OCI-LY3 (cell line): ENCODE measurements at regions not wholly inside any gene's neighbourhood (a gene's known extent, or its start where the extent isn't known, plus 50 kb on each side); places are given as distances from the start of the nearest gene placed in this dataset.

ENCODE experiments used
- CTCF ChIP-seq: fragments of 200-600, 300-600 bp; sonication (generic); IDR thresholded peaks from 2 replicates; pipeline ENCODE4 v1.5.1; 2014; ENCODE audit warnings: antibody characterized with exemption, low read length, low read depth
- EZH2phosphoT487 ChIP-seq: fragments of 200-600 bp; shearing (Covaris generic); IDR thresholded peaks from 2 replicates; pipeline ENCODE4 v1.6.1; 2018; ENCODE audit warnings: antibody characterized with exemption, mixed run types, low read depth

- no peak for TF ChIP-seq CTCF
- TF ChIP-seq EZH2phosphoT487: no peak
Measured at GRCh38 chr4:135065366-135065765, 863.8 kb upstream of the PABPC4L start.
